SH-SY5Y (cell line): ENCODE measurements at regions not wholly inside any gene's neighbourhood (a gene's known extent, or its start where the extent isn't known, plus 50 kb on each side); places are given as distances from the start of the nearest gene placed in this dataset.

Experiments
- GATA2 ChIP-seq: IDR thresholded peaks from 2 replicates; pipeline ENCODE4 v1.6.1; 2011; ENCODE audit warnings: mild to moderate bottlenecking, low read depth, low read length
- GATA3 ChIP-seq: IDR thresholded peaks from 2 replicates; pipeline ENCODE4 v1.6.1; 2011; ENCODE audit warnings: low read depth, mild to moderate bottlenecking, low read length, moderate library complexity

DNA sequence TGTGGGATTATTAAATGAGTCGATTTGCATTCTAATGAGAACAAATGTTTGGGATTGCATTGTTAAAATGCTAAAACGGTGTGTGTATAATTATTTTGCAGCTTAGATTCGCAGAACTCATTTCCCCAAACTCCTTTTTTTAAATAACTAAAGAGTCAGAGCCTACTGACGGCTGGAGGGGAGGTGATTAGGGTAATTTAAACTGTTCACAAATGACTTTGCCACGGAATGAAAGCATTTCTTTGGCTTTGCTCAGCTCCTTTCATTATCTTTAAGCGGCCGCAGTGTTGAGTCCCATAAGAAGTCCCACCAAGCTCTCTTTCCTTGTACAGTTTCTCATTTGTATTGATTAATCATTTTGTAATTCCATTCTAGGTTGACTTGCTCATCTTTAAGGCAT lies 1632.8 kb downstream of the MAT2B start:
- TF ChIP-seq GATA2 (no peak), GATA3 (no peak)
